Activated CD4-positive, CD25-positive, alpha-beta regulatory T cell treated with anti-CD3 and anti-CD28 coated beads, Interleukin-2, amount 50 U/mL, for 72 hours (primary cell): ENCODE measurements at regions not wholly inside any gene's neighbourhood (a gene's known extent, or its start where the extent isn't known, plus 50 kb on each side); places are given as distances from the start of the nearest gene placed in this dataset.
A peak's percentile ranks its signal among the peaks of the same experiment; 100 is the strongest.

Source experiments
- DNase-seq: peaks from one replicate; pipeline ENCODE4 v3.0.0; 2021

- DNase-seq: no peak
Observed at GRCh38 chr4:153142700-153143438, 61.4 kb upstream of the TRIM2 start.

GRCh38 chr4:153143527-153144348 is 60.5 kb upstream of the TRIM2 start:
- no peak for DNase-seq

GRCh38 chr4:153146031-153146430 is 58.2 kb upstream of the TRIM2 start:
- DNase-seq: no peak

GRCh38 chr4:153146961-153147360 is 57.3 kb upstream of the TRIM2 start:
- no peak for DNase-seq

- DNase-seq: no peak
Observed at GRCh38 chr4:153148791-153149190, 55.5 kb upstream of the TRIM2 start.

GRCh38 chr4:153151535-153152455 is 52.4 kb upstream of the TRIM2 start:
- peak; percentile 45 for DNase-seq

GRCh38 chr4:153152501-153153338 is 51.5 kb upstream of the TRIM2 start:
- peak; percentile 65 for DNase-seq

GRCh38 chr4:153153339-153153871 is 50.8 kb upstream of the TRIM2 start:
- DNase-seq: peak; percentile 61

GRCh38 chr4:153154007-153154975 is 50.0 kb upstream of the TRIM2 start:
- no peak for DNase-seq
